Kidney epithelial cell (primary cell): ENCODE measurements at regions not wholly inside any gene's neighbourhood (a gene's known extent, or its start where the extent isn't known, plus 50 kb on each side); places are given as distances from the start of the nearest gene placed in this dataset.
"Not testable (repeated sequence)": the region's sequence is repeated elsewhere in the genome, so short reads cannot be mapped to it uniquely, and the experiment has no call there.

Source experiments
- DNase-seq: peaks from one replicate; pipeline ENCODE4 v3.0.0-alpha.2; 2010; ENCODE audit warnings: low read depth
- H3K27me3 ChIP-seq: 2 replicates; pipeline ENCODE4 v1.6.0; 2011; ENCODE audit warnings: low read length; ENCODE audit not compliant: control insufficient read depth, insufficient read depth
- H3K36me3 ChIP-seq: 2 replicates; pipeline ENCODE4 v1.5.1; 2011; ENCODE audit warnings: low read length; ENCODE audit not compliant: control insufficient read depth, insufficient read depth
- H3K4me3 ChIP-seq: 2 replicates; pipeline ENCODE4 v1.5.1; 2011; ENCODE audit warnings: low read depth, mild to moderate bottlenecking, control low read depth, low read length
- CTCF ChIP-seq: IDR thresholded peaks from 2 replicates; pipeline ENCODE4 v1.5.1; 2011; ENCODE audit warnings: mild to moderate bottlenecking, moderate library complexity, low read length, control low read depth, inconsistent platforms; ENCODE audit not compliant: insufficient read depth, poor library complexity, severe bottlenecking

- Histone ChIP-seq H3K4me3 (no peak overlapping the region), H3K36me3 (no peaks in the 10 kb centered on the region), H3K27me3 (no peaks in the 10 kb centered on the region)
- DNase-seq: no peak
- TF ChIP-seq CTCF: no peak
These were observed 1239.8 kb upstream of the GOT2 start for GRCh38 chr16:59973966-59974365.

GRCh38 chr16:59971264-59971663 is 1237.1 kb upstream of the GOT2 start:
- Histone ChIP-seq H3K36me3 (no peaks in the 10 kb centered on the region), H3K27me3 (no peaks in the 10 kb centered on the region), H3K4me3 (no peak overlapping the region)
- TF ChIP-seq CTCF: no peak
- no peak for DNase-seq

DNA sequence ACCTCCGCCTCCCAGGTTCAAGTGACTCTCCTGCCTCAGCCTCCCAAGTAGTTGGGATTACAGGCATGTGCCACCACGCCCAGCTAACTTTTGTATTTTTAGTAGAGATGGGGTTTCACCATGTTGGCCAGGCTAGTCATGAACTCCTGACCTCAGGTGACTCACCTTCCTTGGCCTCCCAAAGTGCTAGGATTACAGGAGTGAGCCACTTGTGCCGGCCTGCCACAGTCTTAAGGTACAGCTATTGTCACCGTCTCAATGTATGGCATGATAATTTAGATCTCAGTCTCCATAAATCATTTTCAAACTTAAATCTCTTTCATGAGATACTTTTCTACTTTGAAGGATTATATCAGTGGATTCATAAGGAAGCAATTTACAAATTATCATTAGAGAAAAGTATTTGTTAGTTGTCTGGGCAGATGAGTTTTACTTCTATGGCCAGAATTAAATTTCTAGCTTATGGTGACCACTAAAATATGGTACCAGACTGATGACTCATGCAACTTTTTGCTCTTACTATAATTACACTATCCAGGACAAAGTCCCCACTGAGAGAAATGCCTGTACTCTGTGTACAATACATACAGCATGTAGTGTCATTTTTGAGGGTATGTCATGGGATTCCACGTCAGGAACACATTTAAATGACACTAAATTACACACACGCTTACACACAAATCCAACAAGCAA is 1230.3 kb upstream of the GOT2 start:
- DNase-seq: no peak
- no peak for TF ChIP-seq CTCF
- Histone ChIP-seq H3K4me3 (no peak overlapping the region), H3K27me3 (no peaks in the 10 kb centered on the region), H3K36me3 (no peaks in the 10 kb centered on the region)

DNA sequence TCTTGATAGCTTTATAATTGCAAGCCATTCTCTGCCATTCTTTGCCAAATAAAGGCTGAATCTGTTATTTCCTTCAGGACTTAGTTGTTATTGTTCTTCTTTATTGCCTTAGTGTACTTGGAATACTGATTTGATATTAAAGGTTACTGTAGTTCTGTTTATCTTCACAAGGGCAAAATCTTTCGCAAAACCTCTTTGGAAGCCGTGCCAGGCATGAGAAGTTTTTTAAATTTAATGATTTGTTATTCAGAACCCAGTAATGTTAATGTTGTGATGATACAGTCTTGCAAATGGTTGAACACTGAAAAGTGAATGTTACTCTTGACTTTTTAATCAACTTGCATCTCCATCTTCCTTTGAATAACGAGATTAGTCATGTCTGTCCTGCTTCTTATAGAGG is 1225.2 kb upstream of the GOT2 start:
- no peaks in the 10 kb centered on the region for H3K36me3 ChIP-seq
- H3K4me3 ChIP-seq: no peak overlapping the region
- TF ChIP-seq CTCF: no peak
- no peak for DNase-seq
- no peaks in the 10 kb centered on the region for H3K27me3 ChIP-seq

- Histone ChIP-seq H3K36me3 (no peaks in the 10 kb centered on the region), H3K27me3 (no peaks in the 10 kb centered on the region), H3K4me3 (no peak overlapping the region)
- TF ChIP-seq CTCF: no peak
- DNase-seq: no peak
These were observed 1216.3 kb upstream of the GOT2 start for GRCh38 chr16:59950431-59950830.

GRCh38 chr16:59944041-59944440 is 1209.9 kb upstream of the GOT2 start:
- H3K36me3 ChIP-seq, H3K4me3 ChIP-seq, H3K27me3 ChIP-seq, DNase-seq: not testable (repeated sequence)
